ENCODE measurements at regions not wholly inside any gene's neighbourhood (a gene's known extent, or its start where the extent isn't known, plus 50 kb on each side); places are given as distances from the start of the nearest gene placed in this dataset.

DNA sequence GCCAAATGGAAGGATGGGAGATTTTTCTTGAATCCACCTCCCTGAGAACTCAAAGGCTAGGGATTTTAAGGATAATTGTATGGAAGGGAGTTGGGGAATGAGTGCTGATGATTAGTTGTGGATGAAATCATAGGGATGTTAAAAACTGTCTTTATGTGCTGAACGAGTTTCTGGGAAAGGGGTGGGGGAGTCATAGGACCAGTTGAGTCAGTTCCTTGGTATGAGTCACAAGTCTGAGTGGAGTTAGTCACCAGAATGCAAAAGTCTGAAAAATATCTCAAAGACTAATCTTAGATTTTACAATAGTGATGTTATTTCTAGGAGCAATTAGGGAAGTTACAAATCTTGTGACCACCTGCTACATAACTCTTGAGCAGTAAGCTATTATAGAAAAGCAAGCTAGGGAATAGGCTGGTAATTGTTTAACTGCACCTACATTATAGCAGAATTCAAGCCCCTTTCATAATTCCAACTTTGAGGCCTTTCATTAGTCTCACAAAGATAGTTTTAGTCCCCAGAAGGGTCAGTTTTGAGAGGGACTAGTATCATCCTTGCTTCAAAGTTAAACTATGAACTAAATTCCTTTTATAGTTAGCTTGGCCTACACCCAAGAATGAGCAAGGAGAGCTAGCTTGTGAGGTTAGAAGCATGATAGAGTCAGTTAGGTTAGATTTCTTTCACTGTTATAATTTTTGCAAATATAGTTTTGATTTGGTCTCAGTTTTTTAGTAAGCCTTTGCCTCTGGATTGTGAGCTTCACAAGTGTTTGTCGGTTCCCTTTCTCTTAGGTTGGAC lies 668.0 kb downstream of the ETS1 start:
- DNase-seq (ENCODE audit: low spot score), result no peak
- TF ChIP-seq, protein P1, sequence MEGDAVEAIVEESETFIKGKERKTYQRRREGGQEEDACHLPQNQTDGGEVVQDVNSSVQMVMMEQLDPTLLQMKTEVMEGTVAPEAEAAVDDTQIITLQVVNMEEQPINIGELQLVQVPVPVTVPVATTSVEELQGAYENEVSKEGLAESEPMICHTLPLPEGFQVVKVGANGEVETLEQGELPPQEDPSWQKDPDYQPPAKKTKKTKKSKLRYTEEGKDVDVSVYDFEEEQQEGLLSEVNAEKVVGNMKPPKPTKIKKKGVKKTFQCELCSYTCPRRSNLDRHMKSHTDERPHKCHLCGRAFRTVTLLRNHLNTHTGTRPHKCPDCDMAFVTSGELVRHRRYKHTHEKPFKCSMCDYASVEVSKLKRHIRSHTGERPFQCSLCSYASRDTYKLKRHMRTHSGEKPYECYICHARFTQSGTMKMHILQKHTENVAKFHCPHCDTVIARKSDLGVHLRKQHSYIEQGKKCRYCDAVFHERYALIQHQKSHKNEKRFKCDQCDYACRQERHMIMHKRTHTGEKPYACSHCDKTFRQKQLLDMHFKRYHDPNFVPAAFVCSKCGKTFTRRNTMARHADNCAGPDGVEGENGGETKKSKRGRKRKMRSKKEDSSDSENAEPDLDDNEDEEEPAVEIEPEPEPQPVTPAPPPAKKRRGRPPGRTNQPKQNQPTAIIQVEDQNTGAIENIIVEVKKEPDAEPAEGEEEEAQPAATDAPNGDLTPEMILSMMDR (IDR thresholded peaks at IDR 0.05), result no peak
- ATAC-seq (ENCODE audit: low FRiP score), result no peak

DNA sequence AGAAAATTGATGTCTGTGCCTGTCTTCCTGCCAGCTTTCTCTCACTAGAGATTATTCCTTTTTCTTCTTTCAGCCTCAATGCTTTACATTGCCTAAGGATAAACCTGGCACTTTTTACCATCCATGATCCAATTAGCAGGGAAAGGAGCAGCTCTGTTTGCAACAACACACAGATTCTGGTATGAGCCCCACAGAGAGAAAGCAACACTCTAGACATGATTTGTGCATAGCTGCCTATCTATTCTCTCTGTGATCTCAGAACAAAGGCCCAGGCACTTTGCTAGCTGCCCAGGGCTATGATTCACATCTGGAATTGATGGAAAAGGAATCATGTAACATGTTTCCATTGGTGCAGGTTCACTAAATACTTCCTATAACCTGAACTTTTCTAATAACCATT lies 685.0 kb downstream of the ETS1 start:
- no peak for ATAC-seq (ENCODE audit: low FRiP score)
- TF ChIP-seq, protein P1 (IDR thresholded peaks at IDR 0.05), result no peak
- no peak for DNase-seq (ENCODE audit: low spot score)

DNA sequence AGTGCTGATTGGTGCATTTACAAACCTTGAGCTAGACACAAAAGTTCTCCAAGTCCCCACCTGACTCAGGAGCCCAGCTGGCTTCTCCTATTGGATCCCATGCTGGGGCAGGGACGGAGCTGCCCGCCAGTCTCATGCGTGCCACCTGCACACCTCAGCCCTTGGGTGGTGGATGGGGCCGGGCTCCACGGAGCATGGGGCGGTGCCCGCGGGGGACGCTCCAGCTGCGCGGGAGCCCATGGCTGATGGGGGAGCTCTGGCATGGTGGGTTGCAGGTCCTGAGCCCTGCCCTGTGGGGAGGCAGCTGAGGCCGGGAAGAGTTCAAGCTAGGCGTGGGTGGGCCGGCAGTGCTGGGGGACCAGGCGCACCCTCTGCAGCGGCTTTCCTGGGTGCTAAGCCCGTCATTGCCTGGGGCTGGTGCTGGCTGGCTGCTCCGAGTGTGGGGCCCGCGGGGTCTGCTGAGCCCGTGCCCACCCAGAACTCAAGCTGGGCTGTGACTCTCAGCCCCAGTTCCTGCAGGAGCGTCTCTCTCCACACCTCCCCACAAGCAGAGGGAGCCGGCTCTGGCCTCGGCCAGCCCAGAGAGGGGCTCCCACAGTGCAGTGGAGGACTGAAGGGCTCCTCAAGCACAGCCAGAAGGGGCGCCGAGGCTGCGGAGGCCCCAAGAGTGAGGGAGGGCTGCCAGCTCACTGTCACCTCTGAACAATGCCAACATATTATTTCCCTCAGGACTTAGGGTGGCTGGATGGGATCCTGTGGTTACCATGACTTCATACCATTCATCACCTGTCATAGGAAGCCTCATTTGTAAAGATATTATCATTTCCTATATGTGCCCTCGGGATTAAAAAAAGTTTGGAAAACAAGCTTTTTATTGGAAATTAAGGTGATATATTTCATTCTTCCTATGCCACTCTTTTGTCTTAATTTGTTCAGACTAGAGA lies 688.7 kb downstream of the ETS1 start:
- no peak for ATAC-seq (ENCODE audit: low FRiP score)
- no peak for DNase-seq (ENCODE audit: low spot score)
- TF ChIP-seq, protein P1 (IDR thresholded peaks at IDR 0.05), result no peak

DNA sequence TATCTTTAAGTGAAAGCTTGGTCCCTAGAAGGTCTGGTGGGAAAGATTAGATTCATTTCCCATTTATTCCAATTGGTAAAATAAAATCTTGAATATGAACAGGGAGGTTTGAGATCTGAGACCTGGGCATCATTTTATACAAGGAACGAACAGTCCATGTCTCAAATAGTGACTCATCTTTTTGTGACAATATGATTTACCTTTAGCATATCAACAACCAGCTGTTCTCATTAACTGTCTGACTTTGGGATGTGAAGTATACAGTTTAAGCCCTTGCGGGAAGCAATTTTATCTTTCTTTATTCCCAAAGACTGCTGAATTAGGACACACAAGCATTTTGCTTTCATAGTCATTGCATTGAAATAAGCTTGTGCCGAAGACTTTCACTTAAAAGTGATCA lies 691.6 kb downstream of the ETS1 start:
- no peak for DNase-seq (ENCODE audit: low spot score)
- TF ChIP-seq, protein P1 (IDR thresholded peaks at IDR 0.05), result no peak
- ATAC-seq (ENCODE audit: low FRiP score), result no peak

DNA sequence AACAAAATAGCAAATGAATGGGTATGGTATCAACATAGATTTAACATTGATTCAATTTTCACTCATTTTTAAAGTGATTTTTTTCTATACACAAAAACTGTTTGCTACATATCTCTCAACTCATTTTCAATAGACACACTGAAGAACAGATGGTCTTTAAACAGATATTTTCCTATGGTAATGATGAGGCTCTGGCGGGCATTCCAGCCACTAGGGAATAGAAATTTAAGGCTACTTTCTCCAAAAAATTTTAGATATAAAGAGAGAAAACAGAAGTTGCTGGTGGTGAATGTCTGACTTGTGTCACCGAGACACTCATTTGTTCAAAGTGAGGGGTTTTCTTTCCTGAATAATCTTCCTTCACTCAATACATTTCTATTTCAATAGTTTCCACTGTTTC lies 693.0 kb downstream of the ETS1 start:
- TF ChIP-seq, protein P1 (IDR thresholded peaks at IDR 0.05), result no peak
- ATAC-seq (ENCODE audit: low FRiP score), result no peak
- DNase-seq (ENCODE audit: low spot score), result no peak

DNA sequence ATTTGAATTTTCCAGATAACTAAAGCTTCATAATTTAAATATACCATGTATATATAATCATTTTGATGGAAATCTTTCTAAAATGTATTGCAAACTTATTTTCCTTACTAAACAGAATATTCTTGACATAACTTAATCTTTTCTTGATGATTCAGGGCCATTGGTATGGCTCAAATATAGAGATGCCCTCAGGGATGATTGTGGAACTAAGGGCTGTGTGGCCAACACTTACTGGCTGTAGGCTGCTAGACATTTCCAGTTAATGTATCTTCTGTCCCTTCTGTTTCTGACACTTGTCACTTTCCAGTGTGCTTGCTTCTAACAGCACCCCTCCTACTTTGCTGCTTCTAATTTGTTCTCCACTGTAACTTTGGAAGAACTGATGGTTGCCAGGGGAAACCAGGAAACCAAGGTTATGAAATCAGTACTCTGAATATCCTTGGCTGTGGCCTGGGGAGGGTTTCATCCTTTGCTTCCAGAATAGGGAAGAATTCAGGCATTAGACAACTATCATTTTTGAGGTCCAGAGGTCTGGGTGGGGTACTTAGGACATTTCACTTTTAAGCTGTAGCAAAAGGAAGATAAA lies 697.2 kb downstream of the ETS1 start:
- no peak for DNase-seq (ENCODE audit: low spot score)
- ATAC-seq (ENCODE audit: low FRiP score), result no peak
- TF ChIP-seq, protein P1 (IDR thresholded peaks at IDR 0.05), result no peak

All from omental fat pad (tissue), 3 donors.